ENCODE measurements at regions not wholly inside any gene's neighbourhood (a gene's known extent, or its start where the extent isn't known, plus 50 kb on each side); places are given as distances from the start of the nearest gene placed in this dataset.
"Not testable (repeated sequence)": the region's sequence is repeated elsewhere in the genome, so short reads cannot be mapped to it uniquely, and the experiment has no call there.

DNA sequence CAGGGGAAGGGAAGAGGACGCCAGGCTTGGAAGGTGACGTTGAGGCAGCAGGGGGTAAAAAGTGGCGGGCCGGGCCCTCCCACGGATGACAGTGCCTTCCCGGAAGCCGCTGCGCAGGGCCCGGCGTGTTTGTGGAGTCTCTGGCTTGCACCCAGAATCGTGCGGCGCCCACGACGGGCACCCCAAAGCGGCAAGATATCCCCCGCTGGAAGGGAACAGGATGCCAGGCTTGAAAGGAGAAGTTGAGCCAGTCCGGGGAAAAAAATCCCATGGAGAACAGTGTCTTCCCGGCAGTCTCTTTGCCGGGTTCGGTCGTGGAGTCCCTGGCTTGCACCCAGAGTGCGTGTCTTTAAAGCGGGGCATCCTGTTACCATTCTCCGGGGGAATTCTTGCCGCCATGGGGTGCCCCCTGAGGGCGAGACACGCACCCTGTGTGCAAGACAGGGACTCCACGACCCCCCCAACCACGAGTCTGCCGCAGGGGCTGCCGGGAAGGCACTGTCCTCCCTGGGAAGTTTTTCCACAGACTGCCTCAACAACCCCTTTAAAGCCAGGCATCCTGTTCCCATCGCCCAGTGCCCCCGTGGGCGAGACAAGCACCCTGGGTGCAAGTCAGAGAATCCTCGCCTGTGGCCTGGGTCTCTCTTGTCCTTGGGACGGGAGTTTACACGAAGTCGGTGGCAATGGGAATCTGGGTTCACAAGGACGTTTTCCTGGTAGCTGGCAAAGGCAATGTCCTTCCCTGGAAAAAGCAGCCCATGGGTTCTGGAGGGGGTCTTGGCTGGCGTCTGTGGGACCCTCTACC, 156.1 kb upstream of the ALG10B start:
- DNase-seq = no peak

GRCh38 chr12:38161123-38162000, 155.2 kb upstream of the ALG10B start:
- DNase-seq = no peak

GRCh38 chr12:38162013-38162412, 154.6 kb upstream of the ALG10B start:
- no peak for DNase-seq

DNA sequence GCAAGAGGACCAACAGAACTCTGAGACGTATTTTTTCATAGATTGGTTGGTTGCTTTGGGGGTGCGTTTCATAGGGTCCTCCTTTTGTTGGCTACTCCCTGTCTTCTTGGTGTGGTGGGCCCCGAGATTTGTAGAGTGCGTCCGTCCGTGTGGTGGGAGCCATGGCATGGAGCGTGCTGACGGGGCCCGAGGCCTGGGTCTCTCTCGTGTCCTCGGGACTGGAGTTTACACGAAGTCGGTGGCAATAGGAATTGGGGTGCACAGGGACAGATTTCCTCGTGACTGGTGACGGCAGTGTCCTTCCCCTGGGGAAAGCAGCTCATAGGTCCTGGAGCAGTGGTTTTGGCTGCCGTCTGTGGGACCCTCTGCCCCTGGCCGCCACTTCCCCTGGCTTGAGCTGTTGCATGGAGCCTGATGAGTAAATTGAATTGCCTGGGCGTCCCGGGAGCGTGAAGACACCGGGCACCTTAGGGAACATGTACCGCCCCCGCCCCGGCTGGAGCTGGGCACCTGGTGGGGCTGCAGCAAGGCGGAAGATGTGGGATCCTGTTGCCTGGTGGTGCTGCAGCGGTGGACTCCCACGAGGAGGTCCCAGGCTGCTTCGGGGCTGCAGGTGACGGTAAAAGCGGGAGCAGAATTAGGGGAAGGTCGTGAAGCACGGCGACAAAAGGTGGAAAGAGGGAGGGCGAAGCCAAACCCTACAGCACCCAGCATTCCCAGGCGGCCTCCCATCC, 153.7 kb upstream of the ALG10B start:
- DNase-seq = no peak

- DNase-seq = no peak
Measured at GRCh38 chr12:38163442-38163801, 153.2 kb upstream of the ALG10B start.

GRCh38 chr12:38166225-38166624, 150.3 kb upstream of the ALG10B start:
- DNase-seq = no peak

- DNase-seq = no peak
Measured at GRCh38 chr12:38175538-38175937, 141.0 kb upstream of the ALG10B start.

GRCh38 chr12:38183617-38184016, 133.0 kb upstream of the ALG10B start:
- DNase-seq = not testable (repeated sequence)

GRCh38 chr12:38197286-38197685, 119.3 kb upstream of the ALG10B start:
- DNase-seq = not testable (repeated sequence)

GRCh38 chr12:38201461-38202276, 114.9 kb upstream of the ALG10B start:
- no peak for DNase-seq

- DNase-seq = no peak
Measured at GRCh38 chr12:38204831-38205230, 111.7 kb upstream of the ALG10B start.

DNA sequence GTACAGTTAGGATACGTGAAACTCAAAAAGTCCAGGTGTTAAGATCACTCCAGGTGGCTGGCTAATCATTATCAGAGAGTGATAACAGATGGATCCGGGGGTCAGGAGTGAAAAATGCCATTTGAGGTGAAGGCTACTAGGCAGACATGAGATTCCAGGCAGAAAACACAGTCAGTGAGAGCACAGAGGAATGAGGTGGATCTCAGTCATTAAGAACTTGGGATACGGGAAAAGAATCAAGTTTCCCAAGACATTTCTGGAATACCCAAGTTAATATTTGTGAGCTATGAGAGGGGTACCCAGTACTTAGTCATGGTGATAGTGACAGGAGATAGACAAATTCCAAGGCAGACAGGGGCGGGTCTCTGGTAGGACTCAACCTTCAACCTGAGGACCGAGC, 94.6 kb upstream of the ALG10B start:
- no peak for DNase-seq

DNA sequence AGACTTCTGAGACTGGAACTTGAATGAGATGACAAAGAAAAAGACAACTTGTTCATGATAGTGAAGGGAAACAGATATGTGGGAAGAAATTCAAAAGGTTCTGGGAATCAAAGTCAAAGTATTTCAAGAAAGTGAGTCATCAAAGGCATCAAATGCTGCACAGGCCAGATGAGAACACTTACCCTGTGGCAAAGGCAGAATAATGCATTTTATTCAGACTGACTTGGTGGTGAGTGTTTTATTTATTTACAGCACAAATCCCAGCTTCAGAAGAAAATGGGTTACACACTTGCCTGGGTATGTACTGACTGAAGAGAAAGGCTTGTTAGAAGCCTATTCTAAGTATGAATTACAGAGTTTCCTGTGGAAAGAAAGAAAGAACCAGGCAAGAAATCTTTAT, 78.2 kb upstream of the ALG10B start:
- not testable (repeated sequence) for DNase-seq

- no peak for DNase-seq
Measured at GRCh38 chr12:38253778-38254177, 62.8 kb upstream of the ALG10B start.

GRCh38 chr12:38258411-38258810, 58.2 kb upstream of the ALG10B start:
- DNase-seq = no peak

All from CD4-positive, alpha-beta T cell treated with Interferon alpha-2 for 1 hour (primary cell).